H1 (cell line): ENCODE measurements at regions not wholly inside any gene's neighbourhood (a gene's known extent, or its start where the extent isn't known, plus 50 kb on each side); places are given as distances from the start of the nearest gene placed in this dataset.
A peak's percentile ranks its signal among the peaks of the same experiment; 100 is the strongest.

Experiments used
- CTCF ChIA-PET: fragments of 300-600 bp; sonication (Branson Sonifier 250); formaldehyde crosslinking; loops from one replicate; lab custom pipeline; 2021; ENCODE audit not compliant: partially characterized antibody; lab: Charles Lee
- POLR2A ChIA-PET: fragments of 300-600 bp; sonication (Branson Sonifier 250); formaldehyde crosslinking; loops from one replicate; lab custom pipeline; 2021; ENCODE audit warnings: inconsistent platforms; ENCODE audit not compliant: partially characterized antibody; lab: Charles Lee
- DNase-seq, 2 experiments: peaks; one replicate each; pipeline versions ENCODE4 v3.0.0 to v3.0.0-alpha.2; 2010 to 2022; ENCODE audit warnings: low spot score in 2 of 2, low read depth in 1 of 2, mixed read lengths in 1 of 2
- FAIRE-seq: peaks from 2 replicates; lab custom pipeline; 2011; peaks lifted over from hg19 to GRCh38; lab: Jason Lieb, UNC
- H2AFZ ChIP-seq: 2 replicates; pipeline ENCODE4 v1.8.1; 2012; ENCODE audit warnings: low read length, inconsistent platforms
- H2AK5ac ChIP-seq: 2 replicates; pipeline ENCODE4 v1.6.1; 2013; ENCODE audit warnings: low read depth, low read length
- H2BK120ac ChIP-seq: replicated peaks from 2 replicates; pipeline ENCODE3; 2013; ENCODE audit warnings: low read depth, low read length, inconsistent platforms
- H2BK12ac ChIP-seq: 2 replicates; pipeline ENCODE4 v1.6.1; 2013; ENCODE audit warnings: low read depth, low read length
- H2BK15ac ChIP-seq: 2 replicates; pipeline ENCODE4 v1.6.1; 2013; ENCODE audit warnings: low read length
- H2BK20ac ChIP-seq: 2 replicates; pipeline ENCODE4 v1.6.1; 2013; ENCODE audit warnings: low read length
- H2BK5ac ChIP-seq: 2 replicates; pipeline ENCODE4 v1.6.1; 2013; ENCODE audit warnings: low read depth, low read length
- H3K14ac ChIP-seq: 2 replicates; pipeline ENCODE4 v1.6.1; 2013; ENCODE audit warnings: inconsistent platforms; ENCODE audit not compliant: insufficient read length
- H3K18ac ChIP-seq: 2 replicates; pipeline ENCODE4 v1.6.1; 2013; ENCODE audit warnings: low read length; ENCODE audit errors: extremely low read depth
- H3K23ac ChIP-seq: 2 replicates; pipeline ENCODE4 v1.6.1; 2013; ENCODE audit warnings: inconsistent platforms; ENCODE audit not compliant: insufficient read length
- H3K23me2 ChIP-seq: 2 replicates; pipeline ENCODE4 v1.6.1; 2013; ENCODE audit warnings: low read depth, low read length
- H3K27ac ChIP-seq: 2 replicates; pipeline ENCODE4 v1.6.1; 2011; ENCODE audit warnings: low read depth, low read length, inconsistent platforms
- H3K27me3 ChIP-seq, 4 experiments: replicated peaks in 1 of 4; 1 replicate in 1 of 4; 2 replicates in 3 of 4; pipeline versions ENCODE4 v1.6.1 to v1.8.1; 2011 to 2013; ENCODE audit warnings: low read length in 3 of 4, mild to moderate bottlenecking in 3 of 4, inconsistent platforms in 2 of 4, mixed read lengths in 2 of 4, moderate library complexity in 1 of 4; ENCODE audit not compliant: control insufficient read depth in 3 of 4, insufficient read depth in 3 of 4; ENCODE audit errors: extremely low read depth in 1 of 4
- H3K36me3 ChIP-seq, 4 experiments: 2 replicates each; pipeline versions ENCODE4 v1.6.1 to v1.8.1; 2011 to 2013; ENCODE audit warnings: mild to moderate bottlenecking in 4 of 4, low read length in 3 of 4, moderate library complexity in 2 of 4, control low read depth in 1 of 4, inconsistent platforms in 1 of 4; ENCODE audit not compliant: insufficient read depth in 4 of 4, control insufficient read depth in 2 of 4
- H3K4ac ChIP-seq: replicated peaks from 2 replicates; pipeline ENCODE3; 2013; ENCODE audit warnings: low read length, low read depth, mixed read lengths, inconsistent platforms; ENCODE audit not compliant: insufficient read length
- H3K4me1 ChIP-seq, 4 experiments: replicated peaks in 1 of 4; 1 replicate in 1 of 4; 2 replicates in 3 of 4; pipeline versions ENCODE4 v1.6.1 to v1.8.1; 2011 to 2013; ENCODE audit warnings: low read length in 3 of 4, inconsistent platforms in 2 of 4, mixed read lengths in 1 of 4; ENCODE audit not compliant: insufficient read depth in 4 of 4, control insufficient read depth in 3 of 4
- H3K4me2 ChIP-seq, 2 experiments: 2 replicates each; pipeline versions ENCODE4 v1.6.1 to v1.8.1; 2011 to 2013; ENCODE audit warnings: low read depth in 2 of 2, low read length in 2 of 2, control low read depth in 1 of 2, inconsistent platforms in 1 of 2, mild to moderate bottlenecking in 1 of 2; ENCODE audit not compliant: insufficient read depth in 1 of 2
- H3K4me3 ChIP-seq, 4 experiments: fragments of 200-600, 300-600 bp in 1 of 4; sonication (generic), shearing (Covaris generic), sonication (Bioruptor Twin) in 1 of 4; 2 replicates each; pipeline versions ENCODE4 v1.5.1 to v1.8.1; 2011 to 2016; ENCODE audit warnings: low read length in 4 of 4, low read depth in 3 of 4, control low read depth in 2 of 4, inconsistent platforms in 2 of 4, mild to moderate bottlenecking in 2 of 4, mixed read lengths in 1 of 4, moderate library complexity in 1 of 4; ENCODE audit not compliant: insufficient read depth in 2 of 4; ENCODE audit errors: extremely low read depth in 1 of 4
- H3K56ac ChIP-seq: replicated peaks from 2 replicates; pipeline ENCODE3; 2013; ENCODE audit warnings: low read depth, mild to moderate bottlenecking, mixed read lengths, low read length, inconsistent platforms; ENCODE audit not compliant: insufficient read length
- H3K79me1 ChIP-seq: 2 replicates; pipeline ENCODE4 v1.6.1; 2013; ENCODE audit warnings: low read depth, low read length, control low read depth
- H3K79me2 ChIP-seq, 2 experiments: 2 replicates each; pipeline versions ENCODE4 v1.6.1 to v1.8.1; 2012 to 2013; ENCODE audit warnings: low read length in 2 of 2, mild to moderate bottlenecking in 2 of 2, inconsistent platforms in 1 of 2; ENCODE audit not compliant: insufficient read depth in 2 of 2, control insufficient read depth in 1 of 2
- H3K9ac ChIP-seq, 4 experiments: replicated peaks in 1 of 4; 1 replicate in 1 of 4; 2 replicates in 3 of 4; pipeline versions ENCODE4 v1.6.1 to v1.8.1; 2011 to 2013; ENCODE audit warnings: low read depth in 3 of 4, low read length in 3 of 4, control low read depth in 2 of 4, mild to moderate bottlenecking in 2 of 4, moderate library complexity in 2 of 4, inconsistent platforms in 1 of 4; ENCODE audit errors: extremely low read depth in 1 of 4
- H3K9me3 ChIP-seq, 2 experiments: 2 replicates each; pipeline versions ENCODE4 v1.6.1 to v1.8.1; 2012 to 2013; ENCODE audit warnings: mild to moderate bottlenecking in 2 of 2, moderate library complexity in 2 of 2, control low read depth in 1 of 2, inconsistent platforms in 1 of 2, low read depth in 1 of 2, low read length in 1 of 2, mixed read lengths in 1 of 2; ENCODE audit not compliant: insufficient read depth in 2 of 2
- H4K20me1 ChIP-seq, 2 experiments: replicated peaks in 1 of 2; 2 replicates each; pipeline versions ENCODE3 to v1.8.1; 2011 to 2013; ENCODE audit warnings: inconsistent platforms in 2 of 2, low read length in 2 of 2, mild to moderate bottlenecking in 1 of 2; ENCODE audit not compliant: insufficient read depth in 2 of 2, control insufficient read depth in 1 of 2
- H4K5ac ChIP-seq: 2 replicates; pipeline ENCODE4 v1.6.1; 2013; ENCODE audit warnings: low read length, low read depth, mixed read lengths, inconsistent platforms; ENCODE audit not compliant: insufficient read length
- H4K8ac ChIP-seq: 2 replicates; pipeline ENCODE4 v1.8.0; 2013; ENCODE audit warnings: mild to moderate bottlenecking, moderate library complexity, low read length, inconsistent platforms; ENCODE audit not compliant: insufficient read depth; ENCODE audit errors: extremely low read depth
- H4K91ac ChIP-seq: replicated peaks from 2 replicates; pipeline ENCODE3; 2013; ENCODE audit warnings: low read length, mixed read lengths, inconsistent platforms; ENCODE audit not compliant: insufficient read length
- ASH2L ChIP-seq: fragments of 200-600, 300-600 bp; sonication (generic); IDR thresholded peaks from one replicate; pipeline ENCODE4 v1.7.1; 2017; ENCODE audit warnings: low read length
- ATF3 ChIP-seq: IDR thresholded peaks from 2 replicates; pipeline ENCODE4 v1.6.1; 2011; ENCODE audit warnings: low read depth, mild to moderate bottlenecking, low read length; ENCODE audit not compliant: insufficient read depth
- CTBP2 ChIP-seq: IDR thresholded peaks from 2 replicates; pipeline ENCODE4 v1.7.0; 2011; ENCODE audit warnings: borderline replicate concordance, mild to moderate bottlenecking, moderate library complexity, mixed read lengths, low read length; ENCODE audit not compliant: insufficient read depth, insufficient read length
- EZH2 ChIP-seq: fragments of 200-600 bp; sonication (generic); IDR thresholded peaks from 2 replicates; pipeline ENCODE4 v1.7.1; 2012; ENCODE audit warnings: low read depth, mild to moderate bottlenecking, moderate library complexity, low read length, inconsistent platforms; ENCODE audit not compliant: severe bottlenecking
- GABPA ChIP-seq: IDR thresholded peaks from 2 replicates; pipeline ENCODE4 v1.6.1; 2011; ENCODE audit warnings: mild to moderate bottlenecking, low read length, moderate library complexity, borderline replicate concordance; ENCODE audit not compliant: insufficient read depth
- POLR2A ChIP-seq, 2 experiments: IDR thresholded peaks; 1 replicate in 1 of 2; 2 replicates in 1 of 2; pipeline ENCODE4 v1.6.1; 2011; ENCODE audit warnings: low read depth in 2 of 2, low read length in 2 of 2, mild to moderate bottlenecking in 2 of 2; ENCODE audit errors: control extremely low read depth in 1 of 2
- POLR2AphosphoS5 ChIP-seq: IDR thresholded peaks from 2 replicates; pipeline ENCODE4 v1.6.1; 2011; ENCODE audit warnings: low read depth, low read length
- SIN3A ChIP-seq, 2 experiments: IDR thresholded peaks in 1 of 2; conservative IDR thresholded peaks in 1 of 2; 2 replicates each; pipeline ENCODE4 v1.6.1; 2011 to 2012; ENCODE audit warnings: low read length in 2 of 2, improper control_type of control experiment in 1 of 2, low read depth in 1 of 2, mild to moderate bottlenecking in 1 of 2
- TEAD4 ChIP-seq: IDR thresholded peaks from 2 replicates; pipeline ENCODE4 v1.6.1; 2012; ENCODE audit warnings: low read depth, low read length, inconsistent platforms, mixed read lengths
- WGBS, 2 experiments: shearing (Covaris generic) in 1 of 2; methylation state at CpG; one replicate each; pipeline versions ENCODE4 v1.1.6 to v1.1.7; 2013 to 2015; ENCODE audit warnings: low lambda C conversion rate in 2 of 2, mixed read lengths in 2 of 2, inconsistent platforms in 1 of 2, low coverage in 1 of 2, missing lambda C conversion rate in 1 of 2; ENCODE audit not compliant: insufficient replicate concordance in 2 of 2, insufficient coverage in 1 of 2, insufficient read length in 1 of 2; ENCODE audit errors: extremely low coverage in 1 of 2, missing lambda C conversion rate in 1 of 2; 5-methylcytosine and 5-hydroxymethylcytosine counted together

- Histone ChIP-seq H2AFZ (peak overlapping the region; percentile 52), H3K27ac (no peak overlapping the region), H3K9ac (no peak overlapping the region), H3K18ac (no peak overlapping the region), H2BK20ac (no peak overlapping the region), H3K4me3 (no peak overlapping the region), H3K79me2 (no peaks in the 10 kb centered on the region), H3K23me2 (no peaks in the 10 kb centered on the region), H3K14ac (no peak overlapping the region), H4K8ac (no peak overlapping the region; the same call in 1 of the 2 replicates), H3K36me3 (no peaks in the 10 kb centered on the region), H2BK12ac (no peak overlapping the region), H3K27me3 (no peaks in the 10 kb centered on the region), H2AK5ac (no peak overlapping the region), H3K4ac (no peak overlapping the region), H2BK120ac (no peak overlapping the region), H4K20me1 (no peaks in the 10 kb centered on the region), H4K91ac (no peak overlapping the region), H4K5ac (no peak overlapping the region), H2BK5ac (no peak overlapping the region), H3K4me1 (peaks cover 0 to 4% (median 0%) of the 10 kb centered on the region in 4 experiments; a peak in 2 of 7 replicates), H3K9me3 (peaks cover under 1 to 6% of the 10 kb centered on the region in 2 experiments; a peak in 2 of 4 replicates), H3K4me2 (no peak overlapping the region), H2BK15ac (no peak overlapping the region), H3K23ac (no peak overlapping the region), H3K56ac (no peak overlapping the region), H3K79me1 (no peaks in the 10 kb centered on the region)
- TF ChIP-seq ATF3 (no peak), GABPA (no peak), TEAD4 (no peak), ASH2L (no peak), SIN3A (conservative IDR thresholded peaks at IDR 0.05 in 1 of 2, IDR thresholded peaks at IDR 0.05 in 1 of 2; ENCODE audit: low read depth in 1 of 2, low read length in 2 of 2) (no peak), POLR2AphosphoS5 (no peak), EZH2 (no peak), CTBP2 (no peak), POLR2A (IDR thresholded peaks at IDR 0.05; ENCODE audit: control extremely low read depth in 1 of 2, low read depth in 2 of 2, low read length in 2 of 2) (no peak)
- POLR2A ChIA-PET: no interaction called here
- CTCF ChIA-PET: interaction anchor here (0.9 kb wide), 2 partner anchors 31 to 128 kb away, joined by 3 read pairs; no protein-coding TSS in a partner anchor
- DNase-seq: no peak
- no peak for FAIRE-seq
- 87% methylated on average over 16 of the region's 16 CpGs; no CpG with 5 or more reads in 1 of the 2 experiments for WGBS, 2 experiments
These were observed 180.7 kb upstream of the NRXN3 start for GRCh38 chr14:77989441-77989991.
